ENCODE measurements at regions not wholly inside any gene's neighbourhood (a gene's known extent, or its start where the extent isn't known, plus 50 kb on each side); places are given as distances from the start of the nearest gene placed in this dataset.

- intact Hi-C loops (cut with DNase I), result no loop called here
Observed at GRCh38 chr18:42426496-42427015, 471.5 kb downstream of the PIK3C3 start.

GRCh38 chr18:42429196-42429595 lies 474.2 kb downstream of the PIK3C3 start:
- no peak for DNase-seq (ENCODE audit: low spot score)
- intact Hi-C loops (cut with DNase I), result no loop called here

More at GRCh38 chr18:42426496-42427015, 471.5 kb downstream of the PIK3C3 start:
- DNase-seq (ENCODE audit: low spot score), result no peak

DNA sequence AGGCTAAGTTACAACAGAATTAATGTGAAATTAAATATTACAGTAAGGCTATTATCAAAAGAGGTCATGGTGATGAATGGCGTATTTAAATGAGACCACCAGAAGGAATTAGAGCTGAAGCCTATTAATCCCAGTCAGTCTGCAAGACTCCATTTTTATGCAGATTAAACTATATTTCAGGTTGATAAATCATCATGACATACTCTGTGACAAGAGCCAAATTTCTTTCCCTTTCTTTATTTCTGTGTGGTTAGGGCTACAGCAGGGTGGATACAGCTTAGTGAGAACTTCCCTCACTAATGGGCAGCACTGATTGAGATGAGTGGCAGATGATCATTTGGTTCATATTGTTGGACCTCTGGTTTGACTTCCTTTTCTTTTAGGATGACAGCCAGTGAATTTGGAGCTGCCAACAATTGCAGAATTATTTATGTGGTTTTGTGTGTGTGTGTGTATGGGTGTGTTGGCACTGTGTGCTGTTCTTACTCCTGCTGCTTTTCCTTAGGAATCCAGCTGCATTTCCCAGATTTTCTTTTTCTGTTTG lies 481.3 kb downstream of the PIK3C3 start:
- no peak for DNase-seq (ENCODE audit: low spot score)
- intact Hi-C loops (cut with DNase I), result no loop called here

DNA sequence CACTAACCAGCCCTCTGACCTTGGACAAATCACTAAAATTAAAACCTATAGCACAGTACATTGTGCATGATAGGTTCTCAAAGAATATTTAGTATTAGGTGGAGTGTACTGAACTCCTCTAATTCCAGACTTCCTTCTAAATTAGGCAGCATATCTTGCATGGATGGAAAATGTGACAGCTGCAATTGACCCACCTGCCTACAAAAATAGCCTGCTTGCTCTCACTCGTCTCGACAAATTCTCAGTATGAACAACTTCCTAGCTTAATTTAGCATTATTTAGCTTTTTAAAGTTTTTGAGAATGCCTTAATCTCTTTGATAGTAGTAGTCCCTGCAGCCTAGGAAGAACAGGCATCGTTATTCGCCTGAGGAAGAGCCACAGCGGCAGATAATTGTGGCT lies 482.0 kb downstream of the PIK3C3 start:
- intact Hi-C loops (cut with DNase I), result no loop called here
- DNase-seq (ENCODE audit: low spot score), result no peak

GRCh38 chr18:42437646-42438045 lies 482.6 kb downstream of the PIK3C3 start:
- intact Hi-C loops (cut with DNase I), result no loop called here
- DNase-seq (ENCODE audit: low spot score), result no peak

DNA sequence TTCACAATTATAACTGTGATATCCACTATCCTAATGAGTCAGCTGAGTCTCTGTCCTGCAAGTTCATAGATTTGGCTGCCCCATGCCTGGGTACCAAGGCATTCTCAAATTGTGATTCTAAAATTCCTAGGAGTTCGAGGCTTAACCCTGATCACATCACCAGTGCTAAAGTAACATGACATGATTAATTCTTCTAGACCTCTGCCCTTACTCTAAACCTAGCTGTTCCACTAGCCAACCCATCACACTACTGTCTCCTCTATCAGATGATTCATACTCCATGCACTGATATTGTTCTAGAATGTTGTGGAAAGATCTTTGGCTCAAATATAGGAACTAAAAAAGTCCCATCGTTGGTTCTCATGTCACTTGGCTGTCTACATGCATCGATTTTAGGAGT lies 487.6 kb downstream of the PIK3C3 start:
- DNase-seq (ENCODE audit: low spot score), result no peak
- intact Hi-C loops (cut with DNase I), result no loop called here

- intact Hi-C loops (cut with DNase I), result no loop called here
- no peak for DNase-seq (ENCODE audit: low spot score)
Observed at GRCh38 chr18:42444349-42444748, 489.3 kb downstream of the PIK3C3 start.

- DNase-seq (ENCODE audit: low spot score), result no peak
- intact Hi-C loops (cut with DNase I), result no loop called here
Observed at GRCh38 chr18:42445359-42445758, 490.3 kb downstream of the PIK3C3 start.

DNA sequence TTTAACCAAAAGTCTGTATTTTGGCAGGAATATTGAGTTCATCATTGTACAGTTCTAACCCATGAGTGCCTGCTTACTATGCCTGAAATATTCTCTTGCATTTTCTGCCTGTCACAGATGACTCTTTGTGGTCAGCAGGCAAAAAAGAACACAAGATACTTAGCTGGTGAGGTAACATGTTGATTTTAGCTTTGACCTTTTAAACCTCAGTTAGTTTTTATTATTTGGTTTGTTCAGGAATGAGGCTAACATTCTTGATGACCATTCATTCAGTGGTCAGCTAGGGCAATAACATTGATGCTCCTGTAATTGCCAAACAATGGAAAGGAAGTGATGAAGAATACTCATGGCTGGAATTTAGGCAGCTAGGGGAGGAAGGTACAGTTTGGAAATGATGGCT lies 491.2 kb downstream of the PIK3C3 start:
- no peak for DNase-seq (ENCODE audit: low spot score)
- intact Hi-C loops (cut with DNase I), result no loop called here

- intact Hi-C loops (cut with DNase I), result no loop called here
- no peak for DNase-seq (ENCODE audit: low spot score)
Observed at GRCh38 chr18:42447688-42448087, 492.7 kb downstream of the PIK3C3 start.

DNA sequence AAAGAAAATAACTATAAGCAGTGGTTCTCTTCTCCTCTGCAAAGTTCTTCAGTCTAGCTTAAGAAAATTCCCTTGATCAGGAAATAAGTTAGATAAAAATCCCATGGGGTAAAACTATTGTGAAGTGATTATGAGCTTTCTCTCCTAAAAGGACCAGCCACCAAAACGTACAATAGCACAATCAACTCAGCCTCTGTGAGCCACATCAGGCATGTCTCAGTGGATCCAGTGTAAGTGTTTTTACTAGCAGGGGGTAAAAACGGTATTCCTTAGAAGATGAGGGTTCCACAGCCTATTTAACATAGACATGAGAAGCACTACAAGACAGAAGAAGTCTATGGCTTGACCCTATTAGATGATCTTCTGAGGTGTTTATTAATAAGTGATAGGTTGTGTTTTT lies 503.2 kb downstream of the PIK3C3 start:
- no peak for DNase-seq (ENCODE audit: low spot score)
- intact Hi-C loops (cut with DNase I), result no loop called here

DNA sequence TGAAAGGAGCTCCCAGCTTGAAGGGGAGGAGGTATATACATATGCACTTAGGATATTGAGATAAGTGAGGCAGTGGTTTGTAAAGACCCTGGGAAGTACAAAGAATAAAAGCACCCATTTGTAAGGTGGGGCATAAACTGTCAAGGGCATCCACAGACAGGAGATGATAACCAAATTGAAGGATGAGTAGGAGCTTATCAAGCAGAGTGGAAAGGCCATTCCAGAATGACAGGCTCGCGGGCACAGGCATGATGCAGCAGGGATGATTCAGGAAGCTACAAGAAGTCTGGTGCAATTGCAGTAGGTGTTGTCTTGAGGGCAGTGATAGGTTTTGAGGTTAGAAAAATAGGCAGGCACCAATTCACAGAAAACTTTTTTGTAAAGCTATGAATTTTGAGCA lies 504.8 kb downstream of the PIK3C3 start:
- intact Hi-C loops (cut with DNase I), result no loop called here
- no peak for DNase-seq (ENCODE audit: low spot score)

DNA sequence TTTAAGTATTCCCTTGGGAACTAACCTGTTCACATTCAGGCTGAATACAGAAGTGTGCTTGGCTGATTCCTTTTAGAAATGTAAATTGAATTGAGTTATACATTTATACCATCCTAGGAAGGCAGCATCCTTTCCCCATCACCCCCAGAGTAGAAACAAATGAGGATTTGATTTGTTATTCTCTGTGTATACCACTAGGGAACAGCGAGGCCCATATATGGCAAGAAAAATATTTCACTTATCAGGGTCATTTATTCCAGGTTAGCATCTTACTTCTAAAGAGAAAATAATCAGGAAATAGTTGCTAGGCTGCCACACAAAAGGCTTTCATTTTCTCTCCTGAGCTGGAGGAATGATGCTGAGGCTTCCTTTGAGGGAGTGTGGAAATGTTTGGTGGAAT lies 516.9 kb downstream of the PIK3C3 start:
- DNase-seq (ENCODE audit: low spot score), result no peak
- intact Hi-C loops (cut with DNase I), result no loop called here

GRCh38 chr18:42473611-42474010 lies 518.6 kb downstream of the PIK3C3 start:
- intact Hi-C loops (cut with DNase I), result no loop called here
- DNase-seq (ENCODE audit: low spot score), result no peak

GRCh38 chr18:42474577-42474976 lies 519.5 kb downstream of the PIK3C3 start:
- no peak for DNase-seq (ENCODE audit: low spot score)
- intact Hi-C loops (cut with DNase I), result no loop called here

DNA sequence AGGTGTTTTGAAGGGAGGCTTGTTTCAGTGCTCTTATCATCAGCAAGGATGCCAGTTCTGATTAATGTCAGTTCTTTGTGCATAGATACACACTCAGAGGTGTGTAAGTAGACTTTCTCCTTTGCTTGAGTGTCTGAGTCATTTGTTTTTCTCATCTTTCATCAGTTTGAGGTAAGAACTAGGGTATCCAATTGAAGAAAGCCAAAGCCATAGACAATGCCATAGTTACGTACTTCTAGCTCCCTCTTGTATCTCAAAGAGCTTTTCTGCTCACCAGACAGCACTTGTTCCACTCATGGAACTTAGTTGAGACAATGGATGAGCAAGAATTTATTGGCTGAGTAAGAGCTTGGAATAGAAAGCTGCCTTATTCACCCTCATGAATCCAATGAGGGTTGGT lies 520.1 kb downstream of the PIK3C3 start:
- intact Hi-C loops (cut with DNase I), result no loop called here
- no peak for DNase-seq (ENCODE audit: low spot score)

- intact Hi-C loops (cut with DNase I), result no loop called here
Observed at GRCh38 chr18:42477267-42477666, 522.2 kb downstream of the PIK3C3 start.

GRCh38 chr18:42480441-42480840 lies 525.4 kb downstream of the PIK3C3 start:
- DNase-seq (ENCODE audit: low spot score), result no peak
- intact Hi-C loops (cut with DNase I), result no loop called here

More at GRCh38 chr18:42477267-42477666, 522.2 kb downstream of the PIK3C3 start:
- DNase-seq (ENCODE audit: low spot score), result no peak

- intact Hi-C loops (cut with DNase I), result no loop called here
- no peak for DNase-seq (ENCODE audit: low spot score)
Observed at GRCh38 chr18:42484648-42485047, 529.6 kb downstream of the PIK3C3 start.

GRCh38 chr18:42486271-42486670 lies 531.2 kb downstream of the PIK3C3 start:
- intact Hi-C loops (cut with DNase I), result no loop called here
- no peak for DNase-seq (ENCODE audit: low spot score)

DNA sequence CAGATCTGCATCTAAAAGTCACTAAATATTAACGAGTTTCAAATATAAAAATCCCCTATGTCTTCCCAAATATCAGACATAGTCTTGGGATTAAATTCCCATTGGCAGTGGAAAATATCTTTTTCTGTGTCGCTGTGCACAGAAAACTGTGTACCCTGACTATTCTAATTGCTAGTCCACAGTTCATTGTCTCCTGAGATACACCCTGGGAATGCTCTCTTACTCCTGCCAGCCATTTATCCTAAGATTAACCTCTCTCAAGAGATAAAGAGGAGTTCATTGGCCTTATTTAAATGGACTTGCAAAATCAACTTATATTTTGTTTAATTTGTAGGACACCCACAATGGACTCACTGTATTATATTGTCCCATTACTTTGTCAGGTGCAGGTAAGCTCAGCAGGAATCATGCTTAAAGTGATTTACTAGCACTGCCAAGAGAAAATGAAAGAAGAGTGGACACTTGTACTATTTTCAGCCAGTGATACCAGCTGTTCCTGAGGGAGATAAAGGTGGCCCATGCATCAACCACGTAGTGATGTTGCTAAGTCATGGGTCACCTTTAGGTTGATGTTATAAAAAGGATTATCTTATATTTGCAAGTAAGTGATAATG lies 553.8 kb downstream of the PIK3C3 start:
- intact Hi-C loops (cut with DNase I), result no loop called here
- no peak for DNase-seq (ENCODE audit: low spot score)

Measured in posterior vena cava (tissue), 2 donors.